GM12878 (cell line): ENCODE measurements at regions not wholly inside any gene's neighbourhood (a gene's known extent, or its start where the extent isn't known, plus 50 kb on each side); places are given as distances from the start of the nearest gene placed in this dataset.

ENCODE experiments used
- ATAC-seq: fragments of 200-7000 bp; cut with Tn5 transposase; 3 replicates; pipeline ENCODE4 v1.9.1; 2020; ENCODE audit warnings: mild to moderate bottlenecking, moderate library complexity
- BruUV-seq: library from RNA; stranded (reverse); fragments of 400-500 nt; replicated peaks from 2 replicates; lab custom pipeline; 2021; lab: Mats Ljungman, UMichigan
- CTCF ChIA-PET: fragments of 300-600 bp; sonication (Branson Sonifier 250); formaldehyde crosslinking; extraction: SDS; loops from one replicate; lab custom pipeline; 2021; ENCODE audit warnings: inconsistent platforms; lab: Yijun Ruan, JAX
- POLR2A ChIA-PET: fragments of 350-600 bp; formaldehyde crosslinking; extraction: SDS; loops from one replicate; lab custom pipeline; 2021; ENCODE audit warnings: inconsistent platforms; lab: Charles Lee
- RAD21 ChIA-PET: fragments of 300-600 bp; sonication (Branson Sonifier 250); formaldehyde crosslinking; loops from one replicate; lab custom pipeline; 2023; ENCODE audit warnings: antibody characterized with exemption; ENCODE audit not compliant: unreplicated experiment; lab: Charles Lee
- SMC1A ChIA-PET: fragments of 300-600 bp; sonication (Branson Sonifier 250); formaldehyde crosslinking; loops from one replicate; lab custom pipeline; 2023; ENCODE audit not compliant: unreplicated experiment, uncharacterized antibody; lab: Charles Lee
- DNase-seq: peaks from one replicate; pipeline ENCODE4 v3.0.0-alpha.2; 2011; ENCODE audit warnings: low read depth, low spot score
- FAIRE-seq: peaks from 3 replicates; lab custom pipeline; 2011; peaks lifted over from hg19 to GRCh38; lab: Jason Lieb, UNC
- H2AFZ ChIP-seq: 2 replicates; pipeline ENCODE4 v1.6.0; 2011; ENCODE audit warnings: low read depth, low read length, control low read depth; ENCODE audit not compliant: control insufficient read depth
- H3K27ac ChIP-seq: 2 replicates; pipeline ENCODE4 v1.5.1; 2011; ENCODE audit warnings: control low read depth; ENCODE audit not compliant: control insufficient read depth, insufficient read depth
- H3K27me3 ChIP-seq, 2 experiments: replicated peaks in 1 of 2; 2 replicates each; pipeline versions ENCODE4 v1.6.0 to v1.6.1; 2011; ENCODE audit warnings: low read length in 1 of 2; ENCODE audit not compliant: control insufficient read depth in 2 of 2, insufficient read depth in 2 of 2
- H3K36me3 ChIP-seq, 2 experiments: 2 replicates each; pipeline ENCODE4 v1.5.1; 2011; ENCODE audit warnings: low read length in 1 of 2; ENCODE audit not compliant: control insufficient read depth in 2 of 2, insufficient read depth in 2 of 2
- H3K4me1 ChIP-seq: 2 replicates; pipeline ENCODE4 v1.6.1; 2011; ENCODE audit warnings: mild to moderate bottlenecking, low read length, moderate library complexity, mixed read lengths; ENCODE audit not compliant: control insufficient read depth, insufficient read depth
- H3K4me2 ChIP-seq: 2 replicates; pipeline ENCODE4 v1.6.0; 2011; ENCODE audit warnings: control low read depth; ENCODE audit not compliant: control insufficient read depth, insufficient read depth
- H3K4me3 ChIP-seq: fragments of 200-600 bp; sonication (generic); 2 replicates; pipeline ENCODE4 v1.5.1; 2016
- H3K79me2 ChIP-seq: 2 replicates; pipeline ENCODE4 v1.6.0; 2011; ENCODE audit warnings: low read length; ENCODE audit not compliant: control insufficient read depth, insufficient read depth
- H3K9ac ChIP-seq: 2 replicates; pipeline ENCODE4 v1.8.0; 2011; ENCODE audit warnings: low read length, control low read depth, mixed read lengths; ENCODE audit not compliant: control insufficient read depth, insufficient read depth
- H3K9me3 ChIP-seq: replicated peaks from 3 replicates; pipeline ENCODE4 v1.5.1; 2011; ENCODE audit warnings: mild to moderate bottlenecking, low read length; ENCODE audit not compliant: control insufficient read depth, insufficient read depth
- H4K20me1 ChIP-seq: 2 replicates; pipeline ENCODE4 v1.6.0; 2011; ENCODE audit not compliant: control insufficient read depth, insufficient read depth
- MYC ChIP-seq: IDR thresholded peaks from 2 replicates; pipeline ENCODE4 v1.6.1; 2011; ENCODE audit warnings: mild to moderate bottlenecking, low read length, moderate library complexity, inconsistent platforms; ENCODE audit not compliant: insufficient read depth, insufficient replicate concordance, insufficient read length, severe bottlenecking
- NR2F1 ChIP-seq: fragments of 450-650 bp; conservative IDR thresholded peaks from 2 replicates; pipeline ENCODE4 v1.6.1; 2017; ENCODE audit warnings: mild to moderate bottlenecking
- POLR2AphosphoS2 ChIP-seq: IDR thresholded peaks from 2 replicates; pipeline ENCODE4 v1.6.1; 2011; ENCODE audit warnings: low read depth, mild to moderate bottlenecking, low read length, improper control_type of control experiment, moderate library complexity
- SREBF1 ChIP-seq: IDR thresholded peaks from 2 replicates; pipeline ENCODE4 v1.6.1; 2012; ENCODE audit warnings: mild to moderate bottlenecking, low read length
- WGBS: methylation state at CpG from one replicate; pipeline ENCODE4 v1.1.6; 2016; ENCODE audit warnings: low lambda C conversion rate; ENCODE audit not compliant: insufficient replicate concordance, insufficient coverage; ENCODE audit errors: missing lambda C conversion rate; 5-methylcytosine and 5-hydroxymethylcytosine counted together
- in situ Hi-C: fragments of 300-500 bp; cut with MboI; formaldehyde crosslinking; loops from 9 replicates; pipeline ENCODE4 v1.14.3; 2018; ENCODE audit warnings: mixed read lengths
- intact Hi-C: fragments of 100-400 bp; cut with micrococcal nuclease; formaldehyde crosslinking; loops from one replicate; pipeline ENCODE4 v1.14.2; 2022; ENCODE audit not compliant: unreplicated experiment
- TF ChIP-seq, protein P1 (sequence below), 3 experiments: IDR thresholded peaks in 2 of 3; conservative IDR thresholded peaks in 1 of 3; 2 replicates each; pipeline ENCODE4 v1.5.1; 2011; ENCODE audit warnings: low read depth in 3 of 3, low read length in 3 of 3, mild to moderate bottlenecking in 3 of 3, control low read depth in 2 of 3, moderate library complexity in 2 of 3, inconsistent platforms in 1 of 3, mixed read lengths in 1 of 3; ENCODE audit not compliant: control insufficient read depth in 2 of 3, insufficient read depth in 1 of 3; ENCODE audit errors: extremely low read depth in 1 of 3

- ChIA-PET CTCF (interaction anchor here (0.7 kb wide), 1 partner anchor 25 kb away, joined by 3 read pairs; no protein-coding TSS in a partner anchor), SMC1A (no interaction called here), POLR2A (no interaction called here), RAD21 (no interaction called here)
- no peaks in the 10 kb centered on the region for H4K20me1 ChIP-seq
- H3K4me1 ChIP-seq, result no peaks in the 10 kb centered on the region
- no peaks in the 10 kb centered on the region; a peak in 1 of 4 replicates for H3K27me3 ChIP-seq
- FAIRE-seq (no peak), DNase-seq (no peak), ATAC-seq (no peak)
- in situ Hi-C loops, result no loop called here
- BruUV-seq, result no TSS peak
- no peak overlapping the region for H3K9ac ChIP-seq
- H3K79me2 ChIP-seq, result no peaks in the 10 kb centered on the region
- H3K36me3 ChIP-seq, result no peaks in the 10 kb centered on the region
- no peak overlapping the region for H3K27ac ChIP-seq
- no peaks in the 10 kb centered on the region for H3K9me3 ChIP-seq
- TF ChIP-seq SREBF1 (no peak), POLR2AphosphoS2 (no peak), NR2F1 (no peak), MYC (no peak)
- TF ChIP-seq, protein P1, sequence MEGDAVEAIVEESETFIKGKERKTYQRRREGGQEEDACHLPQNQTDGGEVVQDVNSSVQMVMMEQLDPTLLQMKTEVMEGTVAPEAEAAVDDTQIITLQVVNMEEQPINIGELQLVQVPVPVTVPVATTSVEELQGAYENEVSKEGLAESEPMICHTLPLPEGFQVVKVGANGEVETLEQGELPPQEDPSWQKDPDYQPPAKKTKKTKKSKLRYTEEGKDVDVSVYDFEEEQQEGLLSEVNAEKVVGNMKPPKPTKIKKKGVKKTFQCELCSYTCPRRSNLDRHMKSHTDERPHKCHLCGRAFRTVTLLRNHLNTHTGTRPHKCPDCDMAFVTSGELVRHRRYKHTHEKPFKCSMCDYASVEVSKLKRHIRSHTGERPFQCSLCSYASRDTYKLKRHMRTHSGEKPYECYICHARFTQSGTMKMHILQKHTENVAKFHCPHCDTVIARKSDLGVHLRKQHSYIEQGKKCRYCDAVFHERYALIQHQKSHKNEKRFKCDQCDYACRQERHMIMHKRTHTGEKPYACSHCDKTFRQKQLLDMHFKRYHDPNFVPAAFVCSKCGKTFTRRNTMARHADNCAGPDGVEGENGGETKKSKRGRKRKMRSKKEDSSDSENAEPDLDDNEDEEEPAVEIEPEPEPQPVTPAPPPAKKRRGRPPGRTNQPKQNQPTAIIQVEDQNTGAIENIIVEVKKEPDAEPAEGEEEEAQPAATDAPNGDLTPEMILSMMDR (IDR thresholded peaks at IDR 0.05 in 2 of 3, conservative IDR thresholded peaks at IDR 0.05 in 1 of 3; ENCODE audit: control insufficient read depth in 2 of 3, extremely low read depth in 1 of 3, insufficient read depth in 1 of 3, low read depth in 3 of 3, low read length in 3 of 3), result no peak
- WGBS, result 58% methylated on average over 7 of the region's 7 CpGs
- H3K4me2 ChIP-seq, result no peak overlapping the region
- no peak overlapping the region for H3K4me3 ChIP-seq
- H2AFZ ChIP-seq, result no peak overlapping the region
- intact Hi-C loops, result no loop called here
These were observed 301.1 kb downstream of the FGF9 start for GRCh38 chr13:21971662-21972621.
